Adrenal gland (tissue), 5 donors: ENCODE measurements at regions not wholly inside any gene's neighbourhood (a gene's known extent, or its start where the extent isn't known, plus 50 kb on each side); places are given as distances from the start of the nearest gene placed in this dataset.

ENCODE experiments used
- CTCF ChIP-seq, 6 experiments: fragments of 450-650 bp in 4 of 6; fragments of 200-600 bp in 2 of 6; sonication (generic) in 1 of 6; IDR thresholded peaks; 1 replicate in 5 of 6; 2 replicates in 1 of 6; pipeline versions ENCODE4 v1.5.1 to v1.8.0; 2016 to 2021; ENCODE audit warnings: antibody characterized with exemption in 6 of 6, mild to moderate bottlenecking in 2 of 6, moderate library complexity in 1 of 6
- POLR2A ChIP-seq, 2 donors: fragments of 450-650 bp; IDR thresholded peaks; one replicate each; pipeline ENCODE4 v1.6.1; 2017; ENCODE audit warnings: antibody characterized with exemption in 2 of 2, mild to moderate bottlenecking in 2 of 2, moderate library complexity in 1 of 2
- donor health status: DM: no; HTN: no; CAD: no.

- TF ChIP-seq CTCF (IDR thresholded peaks at IDR 0.05) = no peak
- TF ChIP-seq POLR2A (IDR thresholded peaks at IDR 0.05) = no peak
Observed at GRCh38 chr18:29321561-29321960, 1144.6 kb upstream of the CDH2 start.
